ENCODE measurements at regions not wholly inside any gene's neighbourhood (a gene's known extent, or its start where the extent isn't known, plus 50 kb on each side); places are given as distances from the start of the nearest gene placed in this dataset.

- Histone ChIP-seq H3K27me3 (ENCODE audit: low read depth) (0 out of 2 replicates have a peak, but pooled peaks cover 3% of the 10 kb centered on the region), H3K9me3 (no peaks in the 10 kb centered on the region), H3K4me1 (no peaks in the 10 kb centered on the region), H3K4me3 (no peak overlapping the region), H3K36me3 (replicated peaks) (no peaks in the 10 kb centered on the region)
- DNase-seq (ENCODE audit: low spot score in 2 of 2), result no peak
- in situ Hi-C loops (cut with MboI; ENCODE audit: low sequenced_read_pairs), result no loop called here
Measured at GRCh38 chr6:148265054-148265453, 77.6 kb upstream of the SASH1 start.

- Histone ChIP-seq H3K9me3 (no peaks in the 10 kb centered on the region), H3K4me1 (no peaks in the 10 kb centered on the region), H3K36me3 (replicated peaks) (no peaks in the 10 kb centered on the region), H3K27me3 (ENCODE audit: low read depth) (0 out of 2 replicates have a peak, but pooled peaks cover 7% of the 10 kb centered on the region), H3K4me3 (no peak overlapping the region)
- DNase-seq (ENCODE audit: low spot score in 2 of 2), result no peak
- in situ Hi-C loops (cut with MboI; ENCODE audit: low sequenced_read_pairs), result no loop called here
Measured at GRCh38 chr6:148269386-148269785, 73.3 kb upstream of the SASH1 start.

- H3K9me3 ChIP-seq, result no peaks in the 10 kb centered on the region
- no peaks in the 10 kb centered on the region for H3K4me1 ChIP-seq
- in situ Hi-C loops (cut with MboI; ENCODE audit: low sequenced_read_pairs), result no loop called here
- 0 out of 2 replicates have a peak, but pooled peaks cover 7% of the 10 kb centered on the region for H3K27me3 ChIP-seq (ENCODE audit: low read depth)
- no peak overlapping the region for H3K4me3 ChIP-seq
- no peaks in the 10 kb centered on the region for H3K36me3 ChIP-seq (replicated peaks)
- no peak for DNase-seq (ENCODE audit: low spot score in 2 of 2)
Measured at GRCh38 chr6:148271711-148272439, 70.8 kb upstream of the SASH1 start.

- in situ Hi-C loops (cut with MboI; ENCODE audit: low sequenced_read_pairs), result no loop called here
- Histone ChIP-seq H3K9me3 (no peaks in the 10 kb centered on the region), H3K27me3 (ENCODE audit: low read depth) (0 out of 2 replicates have a peak, but pooled peaks cover 7% of the 10 kb centered on the region), H3K4me1 (no peaks in the 10 kb centered on the region), H3K36me3 (replicated peaks) (no peaks in the 10 kb centered on the region), H3K4me3 (no peak overlapping the region)
- DNase-seq (ENCODE audit: low spot score in 2 of 2), result no peak
Measured at GRCh38 chr6:148272597-148272996, 70.0 kb upstream of the SASH1 start.

GRCh38 chr6:148273962-148274752, 68.5 kb upstream of the SASH1 start:
- H3K36me3 ChIP-seq (replicated peaks), result no peaks in the 10 kb centered on the region
- no peak overlapping the region for H3K4me3 ChIP-seq
- in situ Hi-C loops (cut with MboI; ENCODE audit: low sequenced_read_pairs), result no loop called here

GRCh38 chr6:148274809-148275208, 67.8 kb upstream of the SASH1 start:
- Histone ChIP-seq H3K36me3 (replicated peaks) (no peaks in the 10 kb centered on the region), H3K9me3 (no peaks in the 10 kb centered on the region), H3K27me3 (ENCODE audit: low read depth) (0 out of 2 replicates have a peak, but pooled peaks cover 3% of the 10 kb centered on the region), H3K4me1 (no peaks in the 10 kb centered on the region), H3K4me3 (no peak overlapping the region)
- in situ Hi-C loops (cut with MboI; ENCODE audit: low sequenced_read_pairs), result no loop called here
- DNase-seq (ENCODE audit: low spot score in 2 of 2), result no peak

More at GRCh38 chr6:148273962-148274752, 68.5 kb upstream of the SASH1 start:
- Histone ChIP-seq H3K27me3 (ENCODE audit: low read depth) (0 out of 2 replicates have a peak, but pooled peaks cover 3% of the 10 kb centered on the region), H3K9me3 (no peaks in the 10 kb centered on the region), H3K4me1 (no peaks in the 10 kb centered on the region)
- DNase-seq (ENCODE audit: low spot score in 2 of 2), result no peak

GRCh38 chr6:148285205-148285604, 57.4 kb upstream of the SASH1 start:
- H3K36me3 ChIP-seq (replicated peaks), result no peaks in the 10 kb centered on the region
- DNase-seq (ENCODE audit: low spot score in 2 of 2), result no peak
- no peak overlapping the region for H3K4me3 ChIP-seq
- no peaks in the 10 kb centered on the region for H3K9me3 ChIP-seq
- H3K27me3 ChIP-seq (ENCODE audit: low read depth), result no peaks in the 10 kb centered on the region; the same call in 1 of the 2 replicates
- no peaks in the 10 kb centered on the region for H3K4me1 ChIP-seq
- in situ Hi-C loops (cut with MboI; ENCODE audit: low sequenced_read_pairs), result no loop called here

- Histone ChIP-seq H3K4me3 (no peak overlapping the region), H3K9me3 (no peaks in the 10 kb centered on the region), H3K36me3 (replicated peaks) (no peaks in the 10 kb centered on the region), H3K27me3 (ENCODE audit: low read depth) (no peaks in the 10 kb centered on the region; the same call in 1 of the 2 replicates), H3K4me1 (no peaks in the 10 kb centered on the region)
- in situ Hi-C loops (cut with MboI; ENCODE audit: low sequenced_read_pairs), result no loop called here
- DNase-seq (ENCODE audit: low spot score in 2 of 2), result no peak
Measured at GRCh38 chr6:148286563-148286962, 56.1 kb upstream of the SASH1 start.

- Histone ChIP-seq H3K9me3 (no peaks in the 10 kb centered on the region), H3K27me3 (ENCODE audit: low read depth) (no peaks in the 10 kb centered on the region; the same call in 1 of the 2 replicates), H3K4me3 (no peak overlapping the region), H3K36me3 (replicated peaks) (no peaks in the 10 kb centered on the region), H3K4me1 (no peaks in the 10 kb centered on the region)
- in situ Hi-C loops (cut with MboI; ENCODE audit: low sequenced_read_pairs), result no loop called here
- DNase-seq (ENCODE audit: low spot score in 2 of 2), result no peak
Measured at GRCh38 chr6:148287623-148288333, 54.9 kb upstream of the SASH1 start.

GRCh38 chr6:148288541-148288940, 54.1 kb upstream of the SASH1 start:
- no peaks in the 10 kb centered on the region for H3K4me1 ChIP-seq
- no peaks in the 10 kb centered on the region for H3K36me3 ChIP-seq (replicated peaks)
- H3K4me3 ChIP-seq, result no peak overlapping the region
- in situ Hi-C loops (cut with MboI; ENCODE audit: low sequenced_read_pairs), result no loop called here
- no peaks in the 10 kb centered on the region; the same call in 1 of the 2 replicates for H3K27me3 ChIP-seq (ENCODE audit: low read depth)
- no peaks in the 10 kb centered on the region for H3K9me3 ChIP-seq
- DNase-seq (ENCODE audit: low spot score in 2 of 2), result no peak

- H3K36me3 ChIP-seq (replicated peaks), result no peaks in the 10 kb centered on the region
- DNase-seq (ENCODE audit: low spot score in 2 of 2), result no peak
- H3K4me1 ChIP-seq, result no peaks in the 10 kb centered on the region
- no peaks in the 10 kb centered on the region; the same call in 1 of the 2 replicates for H3K27me3 ChIP-seq (ENCODE audit: low read depth)
- no peak overlapping the region for H3K4me3 ChIP-seq
- in situ Hi-C loops (cut with MboI; ENCODE audit: low sequenced_read_pairs), result no loop called here
- no peaks in the 10 kb centered on the region for H3K9me3 ChIP-seq
Measured at GRCh38 chr6:148289153-148289552, 53.5 kb upstream of the SASH1 start.

GRCh38 chr6:148291876-148292275, 50.8 kb upstream of the SASH1 start:
- no peak for DNase-seq (ENCODE audit: low spot score in 2 of 2)
- no peaks in the 10 kb centered on the region for H3K4me1 ChIP-seq

More at GRCh38 chr6:148291876-148292275, 50.8 kb upstream of the SASH1 start:
- Histone ChIP-seq H3K36me3 (replicated peaks) (no peaks in the 10 kb centered on the region), H3K9me3 (no peaks in the 10 kb centered on the region), H3K27me3 (ENCODE audit: low read depth) (no peaks in the 10 kb centered on the region), H3K4me3 (no peak overlapping the region)
- in situ Hi-C loops (cut with MboI; ENCODE audit: low sequenced_read_pairs), result no loop called here
